ENCODE measurements at regions not wholly inside any gene's neighbourhood (a gene's known extent, or its start where the extent isn't known, plus 50 kb on each side); places are given as distances from the start of the nearest gene placed in this dataset.

GRCh38 chrX:8868070-8868773 is 67.0 kb upstream of the FAM9A start:
- DNase-seq: peak; percentile 89

- DNase-seq: no peak
Measured at GRCh38 chrX:8867406-8867805, 66.2 kb upstream of the FAM9A start.

- DNase-seq: no peak
Measured at GRCh38 chrX:8864161-8864560, 63.0 kb upstream of the FAM9A start.

GRCh38 chrX:8861908-8862307 is 60.7 kb upstream of the FAM9A start:
- DNase-seq: no peak

- DNase-seq: peak; percentile 10
Measured at GRCh38 chrX:8851231-8851886, 50.2 kb upstream of the FAM9A start.
